IPS-18a (cell line): ENCODE measurements at regions not wholly inside any gene's neighbourhood (a gene's known extent, or its start where the extent isn't known, plus 50 kb on each side); places are given as distances from the start of the nearest gene placed in this dataset.

Source experiments
- H3K27ac ChIP-seq: one replicate; pipeline ENCODE4 v1.5.1; 2013; ENCODE audit warnings: low read length
- H3K27me3 ChIP-seq: one replicate; pipeline ENCODE4 v1.6.1; 2013; ENCODE audit warnings: mild to moderate bottlenecking, low read length; ENCODE audit not compliant: control insufficient read depth, insufficient read depth
- H3K36me3 ChIP-seq: one replicate; pipeline ENCODE4 v1.6.1; 2013; ENCODE audit warnings: low read depth, low read length; ENCODE audit not compliant: control insufficient read depth
- H3K4me1 ChIP-seq: one replicate; pipeline ENCODE4 v1.6.1; 2013; ENCODE audit warnings: low read depth, low read length; ENCODE audit not compliant: control insufficient read depth
- H3K4me3 ChIP-seq: one replicate; pipeline ENCODE4 v1.5.1; 2013; ENCODE audit warnings: low read length
- H3K9ac ChIP-seq: one replicate; pipeline ENCODE4 v1.6.1; 2013; ENCODE audit warnings: mild to moderate bottlenecking, low read length, moderate library complexity
- H3K9me3 ChIP-seq: one replicate; pipeline ENCODE4 v1.6.1; 2013; ENCODE audit warnings: low read depth, low read length; ENCODE audit not compliant: control insufficient read depth

DNA sequence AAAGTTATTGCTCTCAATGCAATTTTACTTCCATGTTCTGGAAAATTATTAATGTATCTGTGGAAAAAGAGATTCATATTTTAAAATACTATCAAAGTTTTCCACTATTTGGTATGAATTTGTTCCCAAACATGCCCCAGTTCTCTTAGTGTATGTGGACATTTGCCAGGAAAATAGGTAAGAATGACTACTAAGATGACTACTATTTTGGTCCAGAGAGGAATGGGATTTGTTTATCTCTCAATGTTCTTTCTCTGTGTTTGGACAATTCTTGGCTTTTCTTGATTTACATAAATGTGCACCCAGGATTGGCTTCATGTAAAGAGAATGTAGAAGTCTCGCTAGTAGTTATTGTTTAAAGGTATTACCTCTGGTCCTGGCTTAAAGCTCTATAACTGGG lies 60.3 kb upstream of the POT1 start:
- no peak overlapping the region for H3K4me3 ChIP-seq
- no peaks in the 10 kb centered on the region for H3K9me3 ChIP-seq
- H3K36me3 ChIP-seq, result no peaks in the 10 kb centered on the region
- H3K4me1 ChIP-seq, result no peaks in the 10 kb centered on the region
- no peak overlapping the region for H3K9ac ChIP-seq
- H3K27me3 ChIP-seq, result no peaks in the 10 kb centered on the region
- H3K27ac ChIP-seq, result no peak overlapping the region
